Central memory CD8-positive, alpha-beta T cell (primary cell): ENCODE measurements at regions not wholly inside any gene's neighbourhood (a gene's known extent, or its start where the extent isn't known, plus 50 kb on each side); places are given as distances from the start of the nearest gene placed in this dataset.
"Not testable (repeated sequence)": the region's sequence is repeated elsewhere in the genome, so short reads cannot be mapped to it uniquely, and the experiment has no call there.

Source experiments
- ATAC-seq: fragments of 150-1000 bp; cut with Tn5 transposase; replicated peaks from 2 replicates; pipeline ENCODE4 v1.10.0; 2022; ENCODE audit warnings: mild to moderate bottlenecking, moderate FRiP score, moderate number of reproducible peaks; ENCODE audit not compliant: poor library complexity, severe bottlenecking; ENCODE audit errors: extremely low read depth
- DNase-seq, 2 donors: peaks; one replicate each; pipeline ENCODE4 v3.0.0; 2021; ENCODE audit warnings: low spot score in 2 of 2
- H3K27ac Mint-ChIP-seq: one replicate; pipeline ENCODE4 v1.8.0; 2022; ENCODE audit warnings: low read depth, mild to moderate bottlenecking, moderate library complexity, mixed read lengths
- H3K27me3 Mint-ChIP-seq: one replicate; pipeline ENCODE4 v1.8.0; 2022; ENCODE audit warnings: mixed read lengths
- H3K36me3 Mint-ChIP-seq: one replicate; pipeline ENCODE4 v1.8.0; 2022; ENCODE audit warnings: mild to moderate bottlenecking, moderate library complexity, mixed read lengths; ENCODE audit not compliant: insufficient read depth
- H3K4me1 Mint-ChIP-seq: one replicate; pipeline ENCODE4 v1.8.0; 2022; ENCODE audit warnings: mixed read lengths
- H3K4me3 Mint-ChIP-seq: one replicate; pipeline ENCODE4 v1.8.0; 2022; ENCODE audit warnings: mild to moderate bottlenecking, moderate library complexity, mixed read lengths
- H3K9me3 Mint-ChIP-seq: one replicate; pipeline ENCODE4 v1.8.0; 2022; ENCODE audit warnings: mixed read lengths

GRCh38 chr4:18445110-18445509 lies 423.6 kb upstream of the LCORL start:
- no peaks in the 10 kb centered on the region for H3K27me3 Mint-ChIP-seq
- DNase-seq (no peak), ATAC-seq (no peak)
- peaks cover 1% of the 10 kb centered on the region for H3K36me3 Mint-ChIP-seq
- H3K4me3 Mint-ChIP-seq = no peak overlapping the region
- no peak overlapping the region for H3K27ac Mint-ChIP-seq
- H3K9me3 Mint-ChIP-seq = peaks cover 12% of the 10 kb centered on the region
- H3K4me1 Mint-ChIP-seq = no peaks in the 10 kb centered on the region

- Mint-ChIP-seq H3K9me3 (peaks cover 12% of the 10 kb centered on the region), H3K27ac (no peak overlapping the region), H3K4me1 (no peaks in the 10 kb centered on the region), H3K4me3 (no peak overlapping the region), H3K36me3 (peaks cover 1% of the 10 kb centered on the region), H3K27me3 (no peaks in the 10 kb centered on the region)
- ATAC-seq (no peak), DNase-seq (no peak)
Measured at GRCh38 chr4:18444206-18444605, 422.7 kb upstream of the LCORL start.

GRCh38 chr4:18442957-18443356 lies 421.4 kb upstream of the LCORL start:
- H3K27ac Mint-ChIP-seq = no peak overlapping the region
- H3K9me3 Mint-ChIP-seq = peaks cover 12% of the 10 kb centered on the region
- H3K4me1 Mint-ChIP-seq = no peaks in the 10 kb centered on the region
- H3K27me3 Mint-ChIP-seq = no peaks in the 10 kb centered on the region
- no peak overlapping the region for H3K4me3 Mint-ChIP-seq
- ATAC-seq = no peak
- peaks cover 1% of the 10 kb centered on the region for H3K36me3 Mint-ChIP-seq
- no peak for DNase-seq

- H3K4me1 Mint-ChIP-seq = no peaks in the 10 kb centered on the region
Measured at GRCh38 chr4:18441676-18442075, 420.1 kb upstream of the LCORL start.

GRCh38 chr4:18441203-18441590 lies 419.6 kb upstream of the LCORL start:
- DNase-seq (no peak), ATAC-seq (no peak)
- H3K27ac Mint-ChIP-seq = no peak overlapping the region
- peaks cover 1% of the 10 kb centered on the region for H3K36me3 Mint-ChIP-seq
- H3K4me1 Mint-ChIP-seq = no peaks in the 10 kb centered on the region
- H3K4me3 Mint-ChIP-seq = no peak overlapping the region
- no peaks in the 10 kb centered on the region for H3K27me3 Mint-ChIP-seq
- H3K9me3 Mint-ChIP-seq = peaks cover 12% of the 10 kb centered on the region

More at GRCh38 chr4:18441676-18442075, 420.1 kb upstream of the LCORL start:
- H3K9me3 Mint-ChIP-seq = peaks cover 12% of the 10 kb centered on the region
- ATAC-seq (no peak), DNase-seq (no peak)
- no peak overlapping the region for H3K27ac Mint-ChIP-seq
- peaks cover 1% of the 10 kb centered on the region for H3K36me3 Mint-ChIP-seq
- no peaks in the 10 kb centered on the region for H3K27me3 Mint-ChIP-seq
- H3K4me3 Mint-ChIP-seq = no peak overlapping the region

- H3K4me3 Mint-ChIP-seq = no peak overlapping the region
Measured at GRCh38 chr4:18440527-18441202, 419.1 kb upstream of the LCORL start.

GRCh38 chr4:18439311-18439710 lies 417.8 kb upstream of the LCORL start:
- no peaks in the 10 kb centered on the region for H3K4me1 Mint-ChIP-seq
- H3K4me3 Mint-ChIP-seq = no peak overlapping the region
- H3K27ac Mint-ChIP-seq = no peak overlapping the region
- peaks cover 6% of the 10 kb centered on the region for H3K9me3 Mint-ChIP-seq
- no peak for ATAC-seq
- no peaks in the 10 kb centered on the region for H3K27me3 Mint-ChIP-seq
- DNase-seq = no peak
- H3K36me3 Mint-ChIP-seq = peaks cover 1% of the 10 kb centered on the region

More at GRCh38 chr4:18440527-18441202, 419.1 kb upstream of the LCORL start:
- Mint-ChIP-seq H3K27me3 (no peaks in the 10 kb centered on the region), H3K9me3 (peaks cover 12% of the 10 kb centered on the region), H3K36me3 (peaks cover 1% of the 10 kb centered on the region), H3K4me1 (no peaks in the 10 kb centered on the region), H3K27ac (no peak overlapping the region)
- DNase-seq = no peak
- no peak for ATAC-seq

GRCh38 chr4:18435781-18436180 lies 414.2 kb upstream of the LCORL start:
- Mint-ChIP-seq H3K9me3 (no peaks in the 10 kb centered on the region), H3K36me3 (no peaks in the 10 kb centered on the region), H3K27me3 (no peaks in the 10 kb centered on the region)

GRCh38 chr4:18422685-18423084 lies 401.1 kb upstream of the LCORL start:
- no peak for ATAC-seq
- Mint-ChIP-seq H3K9me3 (no peaks in the 10 kb centered on the region), H3K27me3 (no peaks in the 10 kb centered on the region), H3K27ac (no peak overlapping the region), H3K4me1 (no peaks in the 10 kb centered on the region), H3K36me3 (no peaks in the 10 kb centered on the region), H3K4me3 (no peak overlapping the region)
- DNase-seq = no peak

More at GRCh38 chr4:18435781-18436180, 414.2 kb upstream of the LCORL start:
- ATAC-seq (no peak), DNase-seq (no peak)
- Mint-ChIP-seq H3K4me1 (no peaks in the 10 kb centered on the region), H3K4me3 (no peak overlapping the region), H3K27ac (no peak overlapping the region)

GRCh38 chr4:18421519-18421918 lies 400.0 kb upstream of the LCORL start:
- H3K27me3 Mint-ChIP-seq = no peaks in the 10 kb centered on the region
- ATAC-seq (no peak), DNase-seq (no peak)
- peaks cover 4% of the 10 kb centered on the region for H3K9me3 Mint-ChIP-seq
- no peak overlapping the region for H3K27ac Mint-ChIP-seq
- H3K36me3 Mint-ChIP-seq = no peaks in the 10 kb centered on the region
- H3K4me3 Mint-ChIP-seq = no peak overlapping the region
- H3K4me1 Mint-ChIP-seq = no peaks in the 10 kb centered on the region

- Mint-ChIP-seq H3K36me3 (no peaks in the 10 kb centered on the region), H3K4me1 (no peaks in the 10 kb centered on the region), H3K4me3 (no peak overlapping the region), H3K27ac (no peak overlapping the region), H3K27me3 (no peaks in the 10 kb centered on the region), H3K9me3 (peaks cover 6% of the 10 kb centered on the region)
- DNase-seq (no peak), ATAC-seq (no peak)
Measured at GRCh38 chr4:18419780-18420179, 398.2 kb upstream of the LCORL start.

GRCh38 chr4:18418195-18418898 lies 396.8 kb upstream of the LCORL start:
- not testable (repeated sequence) for DNase-seq, H3K27me3 Mint-ChIP-seq, H3K36me3 Mint-ChIP-seq, H3K27ac Mint-ChIP-seq, ATAC-seq, H3K4me1 Mint-ChIP-seq, H3K4me3 Mint-ChIP-seq, H3K9me3 Mint-ChIP-seq

- ATAC-seq, H3K4me3 Mint-ChIP-seq, DNase-seq, H3K9me3 Mint-ChIP-seq, H3K36me3 Mint-ChIP-seq, H3K4me1 Mint-ChIP-seq, H3K27me3 Mint-ChIP-seq, H3K27ac Mint-ChIP-seq: not testable (repeated sequence)
Measured at GRCh38 chr4:18417651-18418050, 396.1 kb upstream of the LCORL start.
